Osteocyte (in vitro differentiated cells): ENCODE measurements at regions not wholly inside any gene's neighbourhood (a gene's known extent, or its start where the extent isn't known, plus 50 kb on each side); places are given as distances from the start of the nearest gene placed in this dataset.

Experiments
- DNase-seq: peaks from one replicate; pipeline ENCODE4 v3.0.0; 2021; ENCODE audit warnings: mixed read lengths; ENCODE audit not compliant: unreplicated experiment; ENCODE audit errors: extremely low spot score
- H3K27ac Mint-ChIP-seq: one replicate; pipeline ENCODE4 v1.8.0; 2021; ENCODE audit warnings: mild to moderate bottlenecking, mixed read lengths; ENCODE audit not compliant: unreplicated experiment
- H3K27me3 Mint-ChIP-seq: one replicate; pipeline ENCODE4 v1.8.0; 2021; ENCODE audit warnings: mixed read lengths; ENCODE audit not compliant: unreplicated experiment
- H3K36me3 Mint-ChIP-seq: one replicate; pipeline ENCODE4 v1.8.0; 2021; ENCODE audit warnings: mixed read lengths; ENCODE audit not compliant: unreplicated experiment
- H3K4me1 Mint-ChIP-seq: one replicate; pipeline ENCODE4 v1.8.0; 2021; ENCODE audit warnings: mixed read lengths; ENCODE audit not compliant: unreplicated experiment
- H3K4me3 Mint-ChIP-seq: one replicate; pipeline ENCODE4 v1.8.0; 2021; ENCODE audit warnings: mild to moderate bottlenecking, moderate library complexity, mixed read lengths; ENCODE audit not compliant: unreplicated experiment
- H3K9me3 Mint-ChIP-seq: one replicate; pipeline ENCODE4 v1.8.0; 2021; ENCODE audit warnings: mixed read lengths; ENCODE audit not compliant: unreplicated experiment
- TF ChIP-seq, protein P1 (sequence below): fragments of 200-600 bp; sonication (generic); IDR thresholded peaks from 2 replicates; pipeline ENCODE4 v1.5.0; 2021; ENCODE audit warnings: antibody characterized with exemption, mild to moderate bottlenecking, moderate library complexity

DNA sequence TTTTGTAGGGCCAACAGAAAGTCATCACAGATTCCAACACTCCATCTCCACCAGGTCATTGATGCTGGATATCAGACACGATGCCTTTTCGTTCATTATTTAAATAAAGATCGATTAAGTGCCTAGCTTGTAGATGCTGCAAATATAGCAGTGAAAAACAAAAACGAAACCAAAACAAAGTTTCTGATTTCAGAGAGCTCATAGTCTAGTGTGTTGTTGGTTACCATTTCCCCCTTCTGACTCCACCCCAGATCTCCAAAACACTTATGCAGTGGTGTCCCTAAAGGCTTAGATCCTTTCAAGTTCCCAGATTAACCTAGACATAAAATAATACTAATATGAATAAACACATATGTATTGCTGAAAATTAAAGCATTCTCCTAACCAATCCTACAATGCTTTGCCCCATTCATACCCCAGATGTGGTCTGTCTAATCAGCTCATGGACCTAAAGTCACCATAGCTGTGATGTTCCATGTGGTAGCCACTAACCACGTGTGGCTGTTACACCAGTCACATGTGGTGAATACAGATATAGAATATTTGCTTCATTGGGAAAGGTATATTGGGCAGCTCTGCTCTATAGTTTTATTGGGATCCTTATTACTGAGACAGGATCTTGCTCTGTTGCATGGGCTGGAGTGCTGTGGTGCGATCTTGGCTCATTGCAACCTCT is 787.2 kb downstream of the TDRD15 start:
- H3K4me3 Mint-ChIP-seq = no peak overlapping the region
- no peaks in the 10 kb centered on the region for H3K4me1 Mint-ChIP-seq
- TF ChIP-seq, protein P1, sequence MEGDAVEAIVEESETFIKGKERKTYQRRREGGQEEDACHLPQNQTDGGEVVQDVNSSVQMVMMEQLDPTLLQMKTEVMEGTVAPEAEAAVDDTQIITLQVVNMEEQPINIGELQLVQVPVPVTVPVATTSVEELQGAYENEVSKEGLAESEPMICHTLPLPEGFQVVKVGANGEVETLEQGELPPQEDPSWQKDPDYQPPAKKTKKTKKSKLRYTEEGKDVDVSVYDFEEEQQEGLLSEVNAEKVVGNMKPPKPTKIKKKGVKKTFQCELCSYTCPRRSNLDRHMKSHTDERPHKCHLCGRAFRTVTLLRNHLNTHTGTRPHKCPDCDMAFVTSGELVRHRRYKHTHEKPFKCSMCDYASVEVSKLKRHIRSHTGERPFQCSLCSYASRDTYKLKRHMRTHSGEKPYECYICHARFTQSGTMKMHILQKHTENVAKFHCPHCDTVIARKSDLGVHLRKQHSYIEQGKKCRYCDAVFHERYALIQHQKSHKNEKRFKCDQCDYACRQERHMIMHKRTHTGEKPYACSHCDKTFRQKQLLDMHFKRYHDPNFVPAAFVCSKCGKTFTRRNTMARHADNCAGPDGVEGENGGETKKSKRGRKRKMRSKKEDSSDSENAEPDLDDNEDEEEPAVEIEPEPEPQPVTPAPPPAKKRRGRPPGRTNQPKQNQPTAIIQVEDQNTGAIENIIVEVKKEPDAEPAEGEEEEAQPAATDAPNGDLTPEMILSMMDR = no peak
- H3K27ac Mint-ChIP-seq = no peak overlapping the region
- H3K27me3 Mint-ChIP-seq = no peaks in the 10 kb centered on the region
- H3K36me3 Mint-ChIP-seq = no peaks in the 10 kb centered on the region
- no peak for DNase-seq
- H3K9me3 Mint-ChIP-seq = peaks cover 27% of the 10 kb centered on the region

DNA sequence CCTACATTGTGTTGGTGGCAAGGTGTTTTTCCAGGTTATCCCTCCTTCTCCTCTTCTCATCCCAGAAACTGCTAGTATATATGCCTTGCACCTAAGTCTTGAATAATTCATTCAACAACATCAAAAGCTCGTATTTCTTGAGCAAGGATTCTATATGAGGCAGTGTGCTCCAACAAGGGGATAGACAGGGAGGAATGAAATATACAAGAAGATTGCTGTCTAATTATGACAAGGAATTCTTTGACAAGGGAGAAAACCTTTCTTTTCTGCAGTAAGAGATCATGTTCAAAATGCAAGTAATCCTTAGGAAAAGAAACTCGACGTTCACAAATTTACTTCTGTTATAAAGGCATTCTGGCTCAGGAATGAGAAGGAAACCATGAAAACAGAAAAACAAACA is 788.6 kb downstream of the TDRD15 start:
- Mint-ChIP-seq H3K36me3 (no peaks in the 10 kb centered on the region), H3K27me3 (no peaks in the 10 kb centered on the region), H3K9me3 (peaks cover 27% of the 10 kb centered on the region), H3K4me3 (no peak overlapping the region), H3K4me1 (no peaks in the 10 kb centered on the region), H3K27ac (no peak overlapping the region)
- DNase-seq = no peak
- TF ChIP-seq, protein P1 = no peak

DNA sequence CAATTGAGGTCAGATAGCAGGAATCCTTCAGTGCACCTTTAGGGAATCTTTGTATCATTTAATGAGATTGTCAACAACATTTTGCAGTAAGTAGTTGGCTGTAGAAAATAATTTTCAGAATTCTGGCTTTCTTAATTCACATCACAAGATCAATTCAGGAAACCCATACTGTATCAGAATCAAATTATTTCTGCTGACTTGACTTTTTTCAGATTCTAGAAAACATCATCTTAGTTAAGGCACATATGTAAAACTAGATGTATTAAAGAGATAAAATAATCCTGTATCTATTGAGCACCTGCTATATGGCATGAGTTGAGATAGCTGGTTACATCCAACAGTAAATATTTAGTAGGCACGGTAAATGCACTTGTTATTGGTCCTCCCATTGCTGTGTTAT is 791.4 kb downstream of the TDRD15 start:
- DNase-seq = no peak
- TF ChIP-seq, protein P1 = no peak
- H3K4me1 Mint-ChIP-seq = no peaks in the 10 kb centered on the region
- H3K27ac Mint-ChIP-seq = no peak overlapping the region
- H3K4me3 Mint-ChIP-seq = no peak overlapping the region
- peaks cover 23% of the 10 kb centered on the region for H3K9me3 Mint-ChIP-seq
- no peaks in the 10 kb centered on the region for H3K36me3 Mint-ChIP-seq
- no peaks in the 10 kb centered on the region for H3K27me3 Mint-ChIP-seq

DNA sequence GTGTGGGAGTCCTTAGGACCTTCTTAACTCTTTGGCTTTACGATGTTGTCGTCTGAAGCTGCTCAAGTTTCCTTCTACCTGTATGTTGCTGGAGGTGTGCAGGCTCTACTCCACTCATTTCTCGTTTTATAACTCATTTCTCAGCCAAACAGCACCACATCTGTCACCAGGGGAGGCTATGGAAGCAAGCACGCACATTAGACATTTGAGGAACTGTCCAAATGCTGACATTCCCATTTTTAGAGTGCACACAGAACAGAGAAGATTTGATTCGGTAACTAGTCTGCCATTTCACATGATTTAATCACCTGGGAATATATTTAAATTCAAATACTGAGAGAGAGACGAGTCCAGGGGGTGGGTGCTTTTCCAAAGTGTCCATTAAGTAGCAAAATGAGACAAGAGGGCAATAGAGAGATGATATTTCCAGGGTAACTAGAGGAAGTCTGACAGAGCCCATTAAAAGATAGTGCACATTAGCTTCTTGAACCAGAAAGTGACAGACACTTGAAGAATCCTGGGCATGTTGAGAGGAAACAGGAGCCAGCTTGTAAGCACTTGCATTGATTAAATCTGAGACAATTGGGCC is 793.3 kb downstream of the TDRD15 start:
- no peak for DNase-seq
- Mint-ChIP-seq H3K27ac (no peak overlapping the region), H3K36me3 (no peaks in the 10 kb centered on the region)

DNA sequence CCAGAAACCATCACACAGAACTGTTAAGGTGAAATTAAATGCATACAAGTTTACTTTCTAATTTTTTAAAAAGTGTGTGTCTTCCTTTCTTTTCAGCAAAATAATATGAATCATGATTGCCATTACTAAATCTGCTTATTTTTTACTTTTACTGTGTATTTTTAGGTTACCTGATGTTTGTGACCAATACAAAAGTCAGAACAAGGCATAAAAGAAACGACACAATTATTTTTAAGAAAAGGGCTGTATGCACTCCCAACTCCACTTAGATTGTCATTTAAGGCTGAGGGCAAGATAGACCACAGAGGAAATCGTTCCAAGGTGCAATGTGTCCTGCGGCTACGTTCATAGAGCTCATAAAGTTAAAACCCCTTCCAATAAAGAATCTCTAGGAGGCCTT is 797.0 kb downstream of the TDRD15 start:
- TF ChIP-seq, protein P1 = no peak
- no peak overlapping the region for H3K4me3 Mint-ChIP-seq
- H3K9me3 Mint-ChIP-seq = peaks cover 29% of the 10 kb centered on the region
- H3K4me1 Mint-ChIP-seq = no peaks in the 10 kb centered on the region
- no peak for DNase-seq
- no peaks in the 10 kb centered on the region for H3K36me3 Mint-ChIP-seq
- no peaks in the 10 kb centered on the region for H3K27me3 Mint-ChIP-seq
- H3K27ac Mint-ChIP-seq = no peak overlapping the region

More for the DNA sequence above, 793.3 kb downstream of the TDRD15 start:
- peaks cover 18% of the 10 kb centered on the region for H3K9me3 Mint-ChIP-seq
- no peaks in the 10 kb centered on the region for H3K4me1 Mint-ChIP-seq
- no peak overlapping the region for H3K4me3 Mint-ChIP-seq
- TF ChIP-seq, protein P1 = no peak
- no peaks in the 10 kb centered on the region for H3K27me3 Mint-ChIP-seq
